ENCODE measurements at regions not wholly inside any gene's neighbourhood (a gene's known extent, or its start where the extent isn't known, plus 50 kb on each side); places are given as distances from the start of the nearest gene placed in this dataset.

DNA sequence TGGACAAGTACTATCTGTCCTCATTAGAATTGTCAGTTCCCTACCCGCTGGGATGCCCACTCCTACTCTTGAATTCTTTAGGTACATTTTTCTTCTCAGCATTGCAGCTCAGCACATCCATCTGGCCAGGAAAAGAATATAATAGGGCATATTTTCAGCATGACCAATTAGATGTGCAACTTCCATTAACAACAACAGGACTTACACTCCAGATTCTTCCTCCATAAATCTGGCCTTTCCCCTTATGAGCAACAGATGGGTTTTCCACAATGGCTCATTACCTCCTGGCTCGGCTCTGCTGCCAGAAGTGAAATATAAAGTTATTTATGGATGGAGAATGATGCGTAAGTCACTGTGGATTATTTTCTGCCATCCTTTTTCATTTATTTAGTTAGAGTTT is 443.8 kb upstream of the TGFBR2 start:
- Histone ChIP-seq H3K18ac (ENCODE audit: extremely low read depth, low read length) (no peak overlapping the region), H3K14ac (ENCODE audit: insufficient read length) (no peak overlapping the region), H3K79me2 (ENCODE audit: control insufficient read depth in 1 of 2, insufficient read depth in 2 of 2, low read length in 2 of 2) (no peaks in the 10 kb centered on the region), H3K4me1 (replicated peaks in 1 of 4; ENCODE audit: control insufficient read depth in 3 of 4, insufficient read depth in 4 of 4, low read length in 3 of 4) (no peaks in the 10 kb centered on the region), H4K20me1 (replicated peaks in 1 of 2; ENCODE audit: control insufficient read depth in 1 of 2, insufficient read depth in 2 of 2, low read length in 2 of 2) (no peaks in the 10 kb centered on the region), H3K79me1 (ENCODE audit: low read depth, low read length) (no peaks in the 10 kb centered on the region), H2BK5ac (ENCODE audit: low read depth, low read length) (no peak overlapping the region), H3K4ac (replicated peaks; ENCODE audit: insufficient read length, low read depth, low read length) (no peak overlapping the region), H3K27me3 (replicated peaks in 1 of 4; ENCODE audit: control insufficient read depth in 3 of 4, extremely low read depth in 1 of 4, insufficient read depth in 3 of 4, low read length in 3 of 4) (no peaks in the 10 kb centered on the region), H3K27ac (ENCODE audit: low read depth, low read length) (no peak overlapping the region), H4K8ac (ENCODE audit: extremely low read depth, insufficient read depth, low read length) (no peak overlapping the region), H3K4me2 (ENCODE audit: insufficient read depth in 1 of 2, low read depth in 2 of 2, low read length in 2 of 2) (no peak overlapping the region), H4K5ac (ENCODE audit: insufficient read length, low read depth, low read length) (no peak overlapping the region), H2AK5ac (ENCODE audit: low read depth, low read length) (no peak overlapping the region), H3K4me3 (ENCODE audit: extremely low read depth in 1 of 4, insufficient read depth in 2 of 4, low read depth in 3 of 4, low read length in 4 of 4) (no peak overlapping the region), H3K23ac (ENCODE audit: insufficient read length) (no peak overlapping the region), H3K9me3 (ENCODE audit: insufficient read depth in 2 of 2, low read depth in 1 of 2, low read length in 1 of 2) (no peaks in the 10 kb centered on the region), H3K36me3 (ENCODE audit: control insufficient read depth in 2 of 4, insufficient read depth in 4 of 4, low read length in 3 of 4) (no peaks in the 10 kb centered on the region), H3K23me2 (ENCODE audit: low read depth, low read length) (no peaks in the 10 kb centered on the region), H2BK120ac (replicated peaks; ENCODE audit: low read depth, low read length) (no peak overlapping the region), H2AFZ (ENCODE audit: low read length) (no peak overlapping the region), H2BK15ac (ENCODE audit: low read length) (no peak overlapping the region), H2BK12ac (ENCODE audit: low read depth, low read length) (no peak overlapping the region), H2BK20ac (ENCODE audit: low read length) (no peak overlapping the region), H4K91ac (replicated peaks; ENCODE audit: insufficient read length, low read length) (no peak overlapping the region), H3K9ac (replicated peaks in 1 of 4; ENCODE audit: extremely low read depth in 1 of 4, low read depth in 3 of 4, low read length in 3 of 4) (no peak overlapping the region), H3K56ac (replicated peaks; ENCODE audit: insufficient read length, low read depth, low read length) (no peak overlapping the region)
- WGBS, 2 experiments (ENCODE audit: extremely low coverage in 1 of 2, insufficient coverage in 1 of 2, insufficient read length in 1 of 2, insufficient replicate concordance in 2 of 2, low coverage in 1 of 2, low lambda C conversion rate in 2 of 2, missing lambda C conversion rate in 1 of 2): 98% methylated on average over 3 of the region's 3 CpGs; no CpG with 5 or more reads in 1 of the 2 experiments
- FAIRE-seq (no peak), DNase-seq (ENCODE audit: low read depth in 1 of 2, low spot score in 2 of 2) (no peak)
- TF ChIP-seq EGR1 (IDR thresholded peaks at IDR 0.05; ENCODE audit: borderline replicate concordance, low read depth, low read length): no peak
- no peak for TF ChIP-seq SP4 (IDR thresholded peaks at IDR 0.05; ENCODE audit: low read length)
- TF ChIP-seq POLR2A (IDR thresholded peaks at IDR 0.05; ENCODE audit: control extremely low read depth in 1 of 2, low read depth in 2 of 2, low read length in 2 of 2): no peak
- TF ChIP-seq BRCA1 (IDR thresholded peaks at IDR 0.05; ENCODE audit: low read depth, low read length): no peak
- TF ChIP-seq TBP (IDR thresholded peaks at IDR 0.05; ENCODE audit: low read depth, low read length): no peak
- no peak for TF ChIP-seq TCF12 (IDR thresholded peaks at IDR 0.05; ENCODE audit: low read depth, low read length)
- no peak for TF ChIP-seq JUN (IDR thresholded peaks at IDR 0.05; ENCODE audit: low read depth, low read length)
- TF ChIP-seq YY1 (IDR thresholded peaks at IDR 0.05; ENCODE audit: low read depth, low read length): no peak
- TF ChIP-seq TAF1 (IDR thresholded peaks at IDR 0.05; ENCODE audit: low read depth, low read length): no peak
- no peak for TF ChIP-seq SRF (IDR thresholded peaks at IDR 0.05; ENCODE audit: low read depth, low read length)
- TF ChIP-seq, protein P1, sequence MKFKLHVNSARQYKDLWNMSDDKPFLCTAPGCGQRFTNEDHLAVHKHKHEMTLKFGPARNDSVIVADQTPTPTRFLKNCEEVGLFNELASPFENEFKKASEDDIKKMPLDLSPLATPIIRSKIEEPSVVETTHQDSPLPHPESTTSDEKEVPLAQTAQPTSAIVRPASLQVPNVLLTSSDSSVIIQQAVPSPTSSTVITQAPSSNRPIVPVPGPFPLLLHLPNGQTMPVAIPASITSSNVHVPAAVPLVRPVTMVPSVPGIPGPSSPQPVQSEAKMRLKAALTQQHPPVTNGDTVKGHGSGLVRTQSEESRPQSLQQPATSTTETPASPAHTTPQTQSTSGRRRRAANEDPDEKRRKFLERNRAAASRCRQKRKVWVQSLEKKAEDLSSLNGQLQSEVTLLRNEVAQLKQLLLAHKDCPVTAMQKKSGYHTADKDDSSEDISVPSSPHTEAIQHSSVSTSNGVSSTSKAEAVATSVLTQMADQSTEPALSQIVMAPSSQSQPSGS (IDR thresholded peaks at IDR 0.05; ENCODE audit: low read length): no peak
- TF ChIP-seq FOSL1 (IDR thresholded peaks at IDR 0.05; ENCODE audit: insufficient read depth, low read depth, low read length): no peak
- no peak for TF ChIP-seq KDM1A (IDR thresholded peaks at IDR 0.05; ENCODE audit: borderline replicate concordance, low read length)
- TF ChIP-seq CREB1 (IDR thresholded peaks at IDR 0.05): no peak
- TF ChIP-seq ASH2L (IDR thresholded peaks at IDR 0.05; ENCODE audit: low read length): no peak
- no peak for TF ChIP-seq POLR2AphosphoS5 (IDR thresholded peaks at IDR 0.05; ENCODE audit: low read depth, low read length)
- ChIA-PET POLR2A (ENCODE audit: partially characterized antibody) (no interaction called here), CTCF (ENCODE audit: partially characterized antibody) (interaction anchor here (1.4 kb wide), 1 partner anchor 36 kb away, joined by 5 read pairs; no protein-coding TSS in a partner anchor)
